Left lobe of liver (tissue), 2 donors: ENCODE measurements at regions not wholly inside any gene's neighbourhood (a gene's known extent, or its start where the extent isn't known, plus 50 kb on each side); places are given as distances from the start of the nearest gene placed in this dataset.

Experiments
- ATAC-seq: fragments of 200-7000 bp; cut with Tn5 transposase; one replicate; pipeline ENCODE4 v1.9.1; 2020; ENCODE audit warnings: mild to moderate bottlenecking, moderate library complexity
- DNase-seq: peaks from one replicate; pipeline ENCODE4 v3.0.0-alpha.2; 2020; ENCODE audit warnings: low spot score
- donor health status: DM: no; HTN: no; CAD: no; lungs with moderate emphysema.
- donor health status: DM: no; HTN: yes; CAD: no.

DNA sequence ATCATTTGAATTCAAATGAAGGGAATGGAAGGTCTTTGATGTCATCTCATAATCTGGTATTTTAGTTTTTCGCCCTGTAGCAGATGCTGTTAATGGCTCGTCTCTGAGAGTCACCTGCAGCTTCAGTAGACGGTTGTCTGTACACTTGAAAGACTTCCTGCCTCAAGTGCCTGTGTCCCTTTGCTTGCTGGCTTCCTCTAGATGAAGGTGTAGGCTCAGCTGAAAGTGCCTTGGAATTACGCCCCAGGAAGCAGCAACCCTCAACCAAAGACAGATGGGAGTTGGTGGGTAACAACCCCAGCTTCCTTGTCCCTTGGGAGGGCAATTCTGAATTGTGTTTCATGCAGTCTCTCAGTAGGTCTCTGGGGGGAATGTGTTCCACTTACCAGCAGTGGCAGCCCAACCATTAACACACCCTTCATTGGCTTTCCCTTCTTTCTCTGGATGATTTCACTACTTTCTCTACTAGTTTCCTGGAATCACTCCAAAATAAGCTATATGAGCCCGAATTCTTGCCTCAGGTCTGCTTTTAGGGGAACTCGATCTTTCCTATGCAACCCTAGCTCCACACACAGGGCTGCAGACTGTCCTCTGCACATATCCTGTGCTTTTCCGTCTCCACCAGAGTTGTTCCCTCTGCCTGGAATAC is 395.6 kb downstream of the DMAC1 start:
- DNase-seq (no peak), ATAC-seq (no peak)

GRCh38 chr9:7403028-7403389 is 396.6 kb downstream of the DMAC1 start:
- no peak for DNase-seq
- ATAC-seq, result no peak

DNA sequence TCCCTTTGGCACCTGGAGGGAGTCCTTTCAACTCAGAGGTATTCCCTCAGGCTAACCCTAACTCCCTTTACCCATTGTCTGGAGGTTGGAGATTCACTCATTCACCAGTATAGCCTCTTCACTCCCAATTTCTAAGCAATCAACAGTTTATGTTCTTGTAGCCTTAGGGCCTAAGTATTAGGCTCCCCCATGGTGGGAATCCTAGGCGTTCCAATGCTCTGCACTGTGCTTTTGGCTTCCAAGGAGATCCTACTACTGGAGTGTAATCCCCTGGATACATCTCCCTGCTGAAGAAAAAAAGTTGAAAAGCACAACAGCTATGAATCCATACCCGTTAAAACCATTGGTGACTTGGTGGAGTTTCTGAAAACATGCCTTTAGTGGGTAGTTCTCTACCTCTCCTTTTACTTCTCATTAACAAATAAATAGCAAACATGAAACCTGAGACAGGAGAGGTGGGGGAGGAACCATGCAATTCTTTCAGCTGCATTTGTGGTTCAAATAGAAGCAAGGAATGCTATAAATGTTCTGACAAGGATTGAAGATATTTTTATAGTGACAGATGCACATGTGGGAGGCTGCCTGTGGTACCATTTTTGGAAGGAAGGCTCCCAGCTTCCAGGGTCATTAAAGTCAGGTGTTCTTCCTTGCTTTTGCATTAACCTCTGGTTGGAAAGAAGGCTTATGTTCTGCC is 397.1 kb downstream of the DMAC1 start:
- DNase-seq (no peak), ATAC-seq (no peak)

DNA sequence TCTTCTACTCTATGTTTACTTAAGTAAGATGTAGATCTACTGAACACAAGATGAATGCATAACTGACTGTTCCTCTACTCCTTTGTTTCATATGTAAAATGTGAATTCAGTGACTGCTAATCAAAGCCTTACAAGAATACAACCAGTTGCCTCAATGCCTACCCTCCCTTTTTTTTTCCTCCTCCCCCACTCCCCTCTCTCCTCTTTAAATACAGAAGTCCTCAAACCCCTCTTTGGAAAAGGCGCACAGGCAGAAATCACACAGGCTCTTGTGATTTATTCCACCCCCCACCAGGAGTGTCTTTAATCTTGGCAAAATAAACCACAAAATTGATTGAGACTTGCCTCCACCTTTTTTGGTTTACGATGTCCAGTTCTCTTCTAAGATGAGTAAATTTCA is 398.5 kb downstream of the DMAC1 start:
- DNase-seq (no peak), ATAC-seq (no peak)

DNA sequence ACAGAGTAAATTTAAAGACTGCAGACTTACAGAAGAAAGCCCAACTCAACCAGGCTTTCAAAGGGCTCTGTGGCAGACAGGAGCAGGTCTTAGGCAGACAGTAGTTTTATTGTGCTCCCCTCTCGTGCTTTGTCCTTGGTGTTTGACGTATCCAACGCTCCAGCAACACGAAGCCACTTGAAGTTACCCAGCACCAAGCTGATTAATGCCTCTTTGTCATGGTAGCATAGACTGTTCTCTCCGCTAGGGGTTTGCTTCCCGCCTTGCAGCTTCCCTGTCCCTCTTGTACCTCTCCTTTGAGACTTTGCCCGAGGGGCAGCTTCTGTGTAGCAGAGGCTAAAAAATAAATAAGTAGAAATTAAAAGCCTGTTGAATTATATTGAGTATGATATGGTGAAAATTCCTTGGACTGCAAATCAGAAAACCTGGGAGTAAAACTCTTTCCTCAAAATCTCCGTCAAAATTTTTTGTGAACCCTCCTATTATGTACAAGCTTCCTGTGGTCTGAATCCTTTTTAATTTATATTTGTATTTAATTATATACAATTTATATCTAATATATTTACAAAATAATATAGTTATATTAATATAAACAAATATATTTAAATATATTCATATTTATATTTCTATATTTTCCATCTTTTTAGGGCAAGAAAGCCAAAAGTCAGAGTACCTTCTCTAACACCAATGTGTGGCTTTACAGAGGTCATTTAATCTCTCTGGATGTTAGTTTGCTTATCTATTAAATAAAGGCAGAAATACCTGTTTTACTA is 405.4 kb downstream of the DMAC1 start:
- ATAC-seq (no peak), DNase-seq (no peak)

DNA sequence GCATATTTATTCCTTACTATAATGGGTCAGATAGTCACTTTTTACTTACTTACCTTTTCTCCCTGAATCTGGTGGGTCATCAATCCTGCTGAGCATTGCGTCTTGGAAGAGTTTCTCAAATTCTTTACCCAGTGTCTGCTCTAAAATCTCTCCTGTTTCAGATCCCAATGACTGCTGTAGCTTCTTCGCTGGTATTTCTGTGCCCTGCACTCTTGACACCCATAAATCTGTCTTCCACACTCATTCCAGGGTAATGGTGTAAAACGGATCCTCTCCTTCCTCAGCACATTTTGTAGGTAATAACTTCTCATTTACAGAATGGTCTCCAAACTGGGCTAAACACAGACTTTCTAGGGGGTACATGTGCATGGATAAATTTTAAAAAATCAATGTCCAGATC is 407.4 kb downstream of the DMAC1 start:
- DNase-seq, result no peak
- no peak for ATAC-seq

DNA sequence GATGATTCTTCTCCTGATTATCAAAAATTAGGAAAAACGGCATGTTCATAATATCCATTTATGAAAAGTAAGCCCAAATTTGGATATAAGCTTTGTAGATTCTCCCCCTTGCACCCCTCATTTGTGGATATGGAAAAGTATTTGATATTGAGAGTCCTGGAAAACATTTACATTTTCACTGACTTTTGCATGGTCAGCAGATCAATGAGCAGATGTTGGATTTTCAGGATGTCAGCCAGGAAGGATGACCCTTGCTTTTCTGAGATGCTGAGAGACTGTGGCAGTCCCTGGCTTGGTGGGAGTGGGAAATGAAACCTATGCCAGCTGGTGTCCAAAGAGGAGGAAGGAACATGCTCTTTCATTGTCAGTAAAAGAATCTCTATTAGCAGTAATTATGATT is 410.8 kb downstream of the DMAC1 start:
- ATAC-seq, result no peak

GRCh38 chr9:7387840-7388239 is 411.7 kb downstream of the DMAC1 start:
- DNase-seq, result no peak
- ATAC-seq, result no peak

More for the DNA sequence above, 410.8 kb downstream of the DMAC1 start:
- DNase-seq, result no peak

DNA sequence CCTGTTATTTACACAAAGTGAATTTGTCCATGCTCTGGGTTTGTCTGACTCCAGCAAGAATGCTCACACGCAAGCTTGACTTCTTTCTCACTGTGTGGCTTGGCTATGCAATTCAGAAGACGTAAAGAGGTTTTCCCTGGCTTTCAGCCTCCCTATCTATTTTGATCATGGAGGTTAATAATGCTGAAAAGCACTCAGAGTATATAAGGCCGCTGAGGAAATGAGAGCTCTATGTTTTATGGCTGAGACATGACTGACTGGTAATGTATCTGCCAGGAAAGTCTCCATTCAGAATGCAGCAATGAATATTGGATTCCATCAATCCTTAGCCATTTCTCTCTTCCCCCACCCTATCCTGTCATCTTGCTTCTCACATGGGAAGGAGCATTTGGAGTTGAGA is 417.3 kb downstream of the DMAC1 start:
- DNase-seq, result no peak
- ATAC-seq, result no peak

- DNase-seq, result no peak
Measured at GRCh38 chr9:7377489-7377888, 422.1 kb downstream of the DMAC1 start.

DNA sequence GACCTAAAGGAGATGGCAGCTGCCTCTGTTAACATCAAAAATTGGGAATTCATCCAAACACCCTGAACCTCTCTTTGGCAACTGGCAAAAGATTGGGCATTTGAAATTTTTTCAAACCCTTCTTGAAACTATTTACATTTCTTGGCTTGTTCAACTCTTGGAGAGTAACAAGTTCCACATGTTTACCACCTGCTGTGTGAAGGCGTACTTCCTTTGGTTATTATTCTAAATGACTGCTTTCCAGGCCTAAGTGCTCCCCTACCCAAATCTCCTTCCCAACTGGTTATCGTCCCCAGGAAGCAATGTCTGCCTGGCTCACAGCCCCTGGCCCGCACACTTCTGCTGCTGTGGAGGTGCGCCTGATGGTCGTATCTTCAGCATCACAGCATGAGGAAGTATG is 422.7 kb downstream of the DMAC1 start:
- DNase-seq (no peak), ATAC-seq (no peak)

More at GRCh38 chr9:7377489-7377888, 422.1 kb downstream of the DMAC1 start:
- no peak for ATAC-seq

DNA sequence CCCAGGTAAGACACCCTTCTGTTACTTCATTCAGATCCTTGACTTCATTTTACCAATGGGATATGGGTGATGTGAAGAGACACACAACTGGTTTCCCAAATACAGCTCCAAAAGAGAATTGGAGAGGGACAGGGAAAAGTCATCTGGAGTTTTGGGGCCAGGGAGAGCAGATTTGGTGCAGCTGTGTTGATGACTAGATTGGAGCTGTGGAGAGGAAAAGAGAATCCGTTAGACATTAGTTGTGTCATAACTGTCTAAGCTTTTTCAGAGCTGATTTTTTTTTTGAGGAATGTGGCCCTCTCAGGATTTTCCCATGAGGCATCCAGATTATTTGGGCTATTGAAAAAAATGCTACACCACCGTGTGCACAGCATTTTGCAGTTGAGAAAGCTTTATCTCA is 423.4 kb downstream of the DMAC1 start:
- no peak for ATAC-seq
- DNase-seq, result no peak

- ATAC-seq, result no peak
- DNase-seq, result no peak
Measured at GRCh38 chr9:7375013-7375511, 424.5 kb downstream of the DMAC1 start.

DNA sequence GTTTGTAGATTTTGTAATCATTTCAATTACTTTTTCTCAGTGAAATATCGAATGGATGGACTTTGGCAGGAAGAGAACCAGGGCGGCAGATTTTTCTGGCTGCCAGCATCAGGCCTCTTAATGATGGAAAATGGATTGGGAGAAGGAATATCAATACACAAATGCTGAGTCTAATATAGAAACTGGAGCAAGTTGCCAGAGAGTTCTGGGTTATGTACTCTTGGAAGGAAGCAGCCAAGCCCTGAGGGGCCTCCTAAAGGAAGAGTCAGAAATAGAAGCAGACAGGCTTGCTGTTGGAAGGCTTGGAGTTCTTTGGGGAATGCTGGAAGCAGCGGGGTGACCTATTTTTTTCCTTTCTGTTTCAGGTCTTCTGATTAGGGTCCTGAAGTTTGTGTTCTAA is 428.6 kb downstream of the DMAC1 start:
- ATAC-seq, result no peak
- DNase-seq, result no peak

DNA sequence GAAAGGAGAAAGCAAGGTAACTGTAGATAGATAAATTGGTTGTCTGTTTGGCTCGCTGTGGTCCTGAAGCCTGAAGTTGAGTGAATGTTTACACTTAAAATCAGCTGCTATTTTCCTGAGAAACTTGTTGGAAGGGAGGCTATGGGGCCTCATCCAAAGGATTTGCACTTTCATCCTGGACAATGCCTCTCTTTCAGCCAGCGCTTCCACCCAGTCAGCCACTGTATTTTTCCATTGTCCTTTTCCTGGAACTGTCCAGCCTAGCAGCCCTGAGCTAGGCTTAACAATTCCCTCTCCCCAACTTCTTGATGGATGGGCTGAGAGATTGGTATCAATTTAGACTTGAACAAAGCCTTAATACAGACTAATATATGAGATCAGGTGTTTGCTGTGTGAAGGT is 429.2 kb downstream of the DMAC1 start:
- DNase-seq (no peak), ATAC-seq (peak; percentile 44)

- peak; percentile 54 for DNase-seq
- peak; percentile 91 for ATAC-seq
Measured at GRCh38 chr9:7369384-7369821, 430.2 kb downstream of the DMAC1 start.

DNA sequence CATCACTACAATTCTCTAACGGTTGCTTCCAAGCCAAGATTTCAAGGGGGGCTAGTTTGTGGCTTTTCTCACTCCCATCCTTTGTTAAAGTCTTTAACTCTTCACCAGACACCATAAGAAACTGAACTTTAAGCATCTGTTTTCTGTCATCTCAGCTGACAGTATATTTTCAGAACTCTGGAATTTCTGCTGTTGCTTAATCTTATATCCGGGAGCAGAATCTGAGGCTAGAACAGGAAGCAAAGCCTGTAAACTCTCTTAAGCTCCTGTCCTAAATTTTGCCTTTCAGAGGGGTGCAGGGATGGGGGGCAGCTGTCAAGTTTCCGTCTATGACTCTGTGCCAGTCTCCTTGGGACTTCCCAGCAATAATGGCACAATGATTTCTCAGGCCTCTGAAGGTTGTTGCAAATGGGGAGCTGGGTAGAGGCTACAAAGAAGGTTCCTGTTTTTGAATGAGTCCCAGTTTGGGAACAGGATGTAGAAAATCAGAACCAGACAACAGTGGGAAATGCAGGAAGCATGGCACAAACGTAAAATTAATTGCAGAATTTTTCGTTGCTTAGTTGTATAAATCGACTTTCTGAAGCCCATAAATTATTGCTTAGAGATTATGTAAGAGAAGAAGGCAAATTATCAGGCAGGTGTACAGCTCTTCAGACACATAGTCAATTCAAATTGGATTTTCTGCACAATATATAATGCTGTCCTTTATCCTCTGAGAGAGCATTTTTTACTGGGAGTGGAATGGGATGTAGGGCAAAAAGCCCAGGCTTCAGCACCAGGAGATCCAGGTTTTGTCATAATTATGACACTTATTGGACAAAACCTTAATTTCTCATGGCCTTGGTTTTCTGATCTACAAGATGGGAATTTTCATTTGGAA is 430.9 kb downstream of the DMAC1 start:
- DNase-seq (no peak), ATAC-seq (peak; percentile 12)

DNA sequence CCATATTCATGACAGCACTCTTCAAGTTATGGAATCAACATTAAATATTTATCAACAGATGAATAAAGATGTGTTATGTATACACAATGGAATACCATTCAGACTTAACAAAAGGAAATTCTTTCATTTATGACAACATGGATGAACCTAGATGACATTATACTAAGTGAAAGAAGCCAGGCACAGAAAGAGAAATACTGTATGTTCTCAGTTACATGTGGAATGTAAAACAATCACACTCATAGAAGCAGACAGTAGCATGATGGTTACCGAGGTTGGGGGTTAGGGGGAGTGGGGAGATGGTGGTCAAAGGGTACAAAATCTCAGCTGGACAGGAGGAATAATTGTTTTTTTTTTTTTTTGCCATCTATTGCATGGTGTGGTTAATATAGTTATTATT is 431.9 kb downstream of the DMAC1 start:
- DNase-seq, result no peak
- no peak for ATAC-seq

GRCh38 chr9:7366121-7366520 is 433.5 kb downstream of the DMAC1 start:
- no peak for DNase-seq
- no peak for ATAC-seq

DNA sequence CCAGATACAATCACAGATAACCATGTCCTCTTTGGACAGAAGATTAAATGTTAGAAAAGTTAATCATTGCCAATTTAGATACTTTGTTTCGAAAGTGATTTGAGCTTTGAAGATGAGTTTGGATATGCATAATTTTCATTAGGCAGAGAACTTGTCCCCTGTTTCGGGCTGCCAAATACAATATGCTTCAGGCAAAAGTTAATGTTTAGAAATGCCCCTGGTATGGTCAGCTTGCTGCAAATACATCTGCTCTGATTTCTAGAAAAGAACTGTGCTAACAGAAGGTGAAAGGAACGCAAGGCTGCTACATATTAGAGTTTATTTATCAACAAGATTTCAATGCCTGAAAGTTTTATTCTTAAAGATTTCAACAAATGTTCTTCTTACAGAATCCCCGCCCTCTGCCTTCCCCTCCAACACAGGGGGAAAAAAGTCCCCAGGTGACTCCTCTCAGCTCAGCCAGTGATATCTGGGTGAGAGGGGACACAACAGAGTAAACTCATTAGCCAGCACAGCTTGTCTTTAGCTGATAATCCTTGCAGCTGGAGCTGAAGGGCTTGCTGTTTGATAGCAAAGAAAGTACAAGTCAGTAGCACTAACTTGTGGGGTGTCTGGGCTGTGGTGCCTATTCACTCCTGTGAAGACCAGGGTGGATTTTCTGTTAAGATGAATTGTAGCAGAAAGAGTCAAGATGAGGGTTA is 435.7 kb downstream of the DMAC1 start:
- ATAC-seq (peak; percentile 78), DNase-seq (no peak)
